GM12878 (cell line): ENCODE measurements at regions not wholly inside any gene's neighbourhood (a gene's known extent, or its start where the extent isn't known, plus 50 kb on each side); places are given as distances from the start of the nearest gene placed in this dataset.

ENCODE experiments used
- MXI1 ChIP-seq: fragments of 150-350 bp; IDR thresholded peaks from 2 replicates; pipeline ENCODE4 v1.6.1; 2011; ENCODE audit warnings: low read depth, mild to moderate bottlenecking, inconsistent platforms, low read length, improper control_type of control experiment
- NFYB ChIP-seq: IDR thresholded peaks from 2 replicates; pipeline ENCODE4 v1.6.1; 2011; ENCODE audit warnings: low read depth, mild to moderate bottlenecking, low read length, improper control_type of control experiment, moderate library complexity; ENCODE audit not compliant: insufficient read depth
- SPI1 ChIP-seq: IDR thresholded peaks from 2 replicates; pipeline ENCODE4 v1.6.1; 2011; ENCODE audit warnings: low read depth, mild to moderate bottlenecking, low read length, moderate library complexity, borderline replicate concordance; ENCODE audit not compliant: insufficient read depth
- TF ChIP-seq, protein P1 (sequence below), 3 experiments: IDR thresholded peaks in 2 of 3; conservative IDR thresholded peaks in 1 of 3; 2 replicates each; pipeline ENCODE4 v1.5.1; 2011; ENCODE audit warnings: low read depth in 3 of 3, low read length in 3 of 3, mild to moderate bottlenecking in 3 of 3, control low read depth in 2 of 3, moderate library complexity in 2 of 3, inconsistent platforms in 1 of 3, mixed read lengths in 1 of 3; ENCODE audit not compliant: control insufficient read depth in 2 of 3, insufficient read depth in 1 of 3; ENCODE audit errors: extremely low read depth in 1 of 3

DNA sequence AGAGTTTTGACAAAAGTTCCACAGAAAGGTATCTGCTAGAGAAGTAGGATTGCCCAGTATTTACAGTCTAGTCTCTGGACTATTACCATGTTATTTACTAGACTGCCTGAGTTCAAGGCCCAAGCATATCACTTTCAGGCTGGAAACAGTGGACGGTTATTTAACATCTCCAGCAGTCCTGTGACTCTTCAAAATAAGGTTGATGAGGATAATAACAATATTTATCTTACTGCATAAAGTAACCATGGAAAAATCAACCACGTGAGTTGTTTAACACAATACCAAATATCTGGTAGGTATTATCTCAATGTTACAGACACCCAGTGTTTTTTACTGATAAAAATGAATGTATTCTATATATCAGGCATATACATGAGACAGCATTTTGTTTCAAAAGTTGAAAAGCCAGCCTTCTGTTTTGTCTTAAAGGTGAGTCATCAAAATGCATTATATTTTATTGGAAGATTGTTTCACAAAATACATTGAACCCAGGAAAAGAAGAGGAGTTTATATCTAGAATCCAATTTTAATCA is 535.8 kb downstream of the TBL1XR1 start:
- TF ChIP-seq, protein P1, sequence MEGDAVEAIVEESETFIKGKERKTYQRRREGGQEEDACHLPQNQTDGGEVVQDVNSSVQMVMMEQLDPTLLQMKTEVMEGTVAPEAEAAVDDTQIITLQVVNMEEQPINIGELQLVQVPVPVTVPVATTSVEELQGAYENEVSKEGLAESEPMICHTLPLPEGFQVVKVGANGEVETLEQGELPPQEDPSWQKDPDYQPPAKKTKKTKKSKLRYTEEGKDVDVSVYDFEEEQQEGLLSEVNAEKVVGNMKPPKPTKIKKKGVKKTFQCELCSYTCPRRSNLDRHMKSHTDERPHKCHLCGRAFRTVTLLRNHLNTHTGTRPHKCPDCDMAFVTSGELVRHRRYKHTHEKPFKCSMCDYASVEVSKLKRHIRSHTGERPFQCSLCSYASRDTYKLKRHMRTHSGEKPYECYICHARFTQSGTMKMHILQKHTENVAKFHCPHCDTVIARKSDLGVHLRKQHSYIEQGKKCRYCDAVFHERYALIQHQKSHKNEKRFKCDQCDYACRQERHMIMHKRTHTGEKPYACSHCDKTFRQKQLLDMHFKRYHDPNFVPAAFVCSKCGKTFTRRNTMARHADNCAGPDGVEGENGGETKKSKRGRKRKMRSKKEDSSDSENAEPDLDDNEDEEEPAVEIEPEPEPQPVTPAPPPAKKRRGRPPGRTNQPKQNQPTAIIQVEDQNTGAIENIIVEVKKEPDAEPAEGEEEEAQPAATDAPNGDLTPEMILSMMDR (IDR thresholded peaks at IDR 0.05 in 2 of 3, conservative IDR thresholded peaks at IDR 0.05 in 1 of 3; ENCODE audit: control insufficient read depth in 2 of 3, extremely low read depth in 1 of 3, insufficient read depth in 1 of 3, low read depth in 3 of 3, low read length in 3 of 3) = no peak
- TF ChIP-seq SPI1 (no peak), MXI1 (no peak), NFYB (no peak)
